HCT116 (cell line): ENCODE measurements at regions not wholly inside any gene's neighbourhood (a gene's known extent, or its start where the extent isn't known, plus 50 kb on each side); places are given as distances from the start of the nearest gene placed in this dataset.

Experiments used
- ATAC-seq: fragments of 200-7000 bp; cut with Tn5 transposase; 2 replicates; pipeline ENCODE4 v1.9.1; 2020; ENCODE audit warnings: mild to moderate bottlenecking, moderate library complexity
- BruUV-seq: library from RNA; stranded (reverse); fragments of 400-500 nt; replicated peaks from 2 replicates; lab custom pipeline; 2021; lab: Mats Ljungman, UMichigan
- CTCF ChIA-PET: fragments of 300-600 bp; sonication (Branson Sonifier 250); formaldehyde crosslinking; loops from one replicate; lab custom pipeline; 2021; ENCODE audit warnings: antibody characterized with exemption; lab: Charles Lee
- POLR2A ChIA-PET: fragments of 300-600, 350-600 bp; sonication (Branson Sonifier 250); formaldehyde crosslinking; loops from one replicate; lab custom pipeline; 2021; ENCODE audit warnings: antibody characterized with exemption; lab: Charles Lee
- RAD21 ChIA-PET, 2 experiments: fragments of 300-600 bp; sonication (Branson Sonifier 250); formaldehyde crosslinking; loops; one replicate each; lab custom pipeline; 2023; ENCODE audit warnings: low total read pairs in 2 of 2; ENCODE audit not compliant: uncharacterized antibody in 2 of 2, unreplicated experiment in 2 of 2, low non-redundant PET in 1 of 2; lab: Charles Lee
- DNase-seq: peaks from one replicate; pipeline ENCODE4 v3.0.0-alpha.2; 2010; ENCODE audit warnings: low read depth, low spot score
- H2AFZ ChIP-seq: fragments of 200-600 bp; shearing (Covaris generic), sonication (generic); 2 replicates; pipeline ENCODE4 v1.6.1; 2017; ENCODE audit warnings: low read depth, mixed run types, mixed read lengths, antibody characterized with exemption, low read length; ENCODE audit not compliant: poor library complexity, severe bottlenecking
- H3K27ac ChIP-seq: 2 replicates; pipeline ENCODE4 v1.5.1; 2012; ENCODE audit warnings: low read depth, low read length
- H3K27me3 ChIP-seq: fragments of 200-600 bp; sonication (generic); 2 replicates; pipeline ENCODE4 v1.6.1; 2016; ENCODE audit warnings: mixed run types, low read length, mixed read lengths; ENCODE audit not compliant: insufficient read depth
- H3K36me3 ChIP-seq, 2 experiments: fragments of 200-500 bp in 1 of 2; fragments of 200-600 bp in 1 of 2; sonication (Bioruptor generic) in 1 of 2; sonication (generic) in 1 of 2; 2 replicates each; pipeline versions ENCODE4 v1.5.1 to v1.6.1; 2014 to 2016; ENCODE audit warnings: low read length in 2 of 2, inconsistent platforms in 1 of 2, mixed read lengths in 1 of 2, mixed run types in 1 of 2; ENCODE audit not compliant: insufficient read depth in 2 of 2, control insufficient read depth in 1 of 2
- H3K4me1 ChIP-seq, 2 experiments: fragments of 200-600 bp in 1 of 2; sonication (generic) in 1 of 2; 2 replicates each; pipeline versions ENCODE4 v1.5.1 to v1.6.1; 2012 to 2017; ENCODE audit warnings: low read length in 2 of 2, inconsistent platforms in 1 of 2, mild to moderate bottlenecking in 1 of 2, mixed read lengths in 1 of 2, mixed run types in 1 of 2, moderate library complexity in 1 of 2; ENCODE audit not compliant: insufficient read depth in 2 of 2, control insufficient read depth in 1 of 2
- H3K4me2 ChIP-seq: fragments of 200-600 bp; sonication (generic); 2 replicates; pipeline ENCODE4 v1.6.1; 2017; ENCODE audit warnings: mixed run types, low read length, mixed read lengths
- H3K4me3 ChIP-seq, 2 experiments: fragments of 200-600 bp in 1 of 2; sonication (generic) in 1 of 2; replicated peaks in 1 of 2; 2 replicates each; pipeline ENCODE4 v1.5.1; 2011 to 2016; ENCODE audit warnings: low read length in 2 of 2, control low read depth in 1 of 2, low read depth in 1 of 2, mild to moderate bottlenecking in 1 of 2, mixed read lengths in 1 of 2, mixed run types in 1 of 2
- H3K79me2 ChIP-seq: fragments of 200-600 bp; sonication (generic); 2 replicates; pipeline ENCODE4 v1.6.1; 2017; ENCODE audit warnings: mild to moderate bottlenecking, mixed run types, low read length, moderate library complexity, mixed read lengths; ENCODE audit not compliant: insufficient read depth
- H3K9ac ChIP-seq: fragments of 200-600 bp; sonication (generic); 2 replicates; pipeline ENCODE4 v1.6.1; 2016; ENCODE audit warnings: low read length, mixed read lengths
- H3K9me2 ChIP-seq: fragments of 200-600 bp; sonication (generic), shearing (Covaris generic); 2 replicates; pipeline ENCODE4 v1.6.1; 2017; ENCODE audit warnings: mixed run types, mild to moderate bottlenecking, moderate library complexity; ENCODE audit not compliant: insufficient read depth
- H3K9me3 ChIP-seq, 2 experiments: fragments of 200-500 bp in 1 of 2; fragments of 200-600 bp in 1 of 2; sonication (Bioruptor generic) in 1 of 2; sonication (generic) in 1 of 2; 2 replicates each; pipeline ENCODE4 v1.6.1; 2014 to 2017; ENCODE audit warnings: low read length in 2 of 2, mixed read lengths in 2 of 2, inconsistent platforms in 1 of 2, low read depth in 1 of 2, mild to moderate bottlenecking in 1 of 2, mixed run types in 1 of 2, moderate library complexity in 1 of 2; ENCODE audit not compliant: control insufficient read depth in 1 of 2, insufficient read depth in 1 of 2
- H4K20me1 ChIP-seq: fragments of 200-600 bp; sonication (generic), shearing (Covaris generic); 2 replicates; pipeline ENCODE4 v1.6.1; 2017; ENCODE audit warnings: mixed run types, mild to moderate bottlenecking, moderate library complexity; ENCODE audit not compliant: insufficient read depth
- ATF3 ChIP-seq: IDR thresholded peaks from 2 replicates; pipeline ENCODE4 v1.6.1; 2012
- CBX3 ChIP-seq: IDR thresholded peaks from 2 replicates; pipeline ENCODE4 v1.6.1; 2012; ENCODE audit warnings: low read depth
- CEBPB ChIP-seq: IDR thresholded peaks from 2 replicates; pipeline ENCODE4 v1.6.1; 2012; ENCODE audit warnings: low read depth
- ELF1 ChIP-seq: IDR thresholded peaks from 2 replicates; pipeline ENCODE4 v1.6.1; 2012; ENCODE audit warnings: low read depth, borderline replicate concordance
- EZH2 ChIP-seq: fragments of 200-600 bp; sonication (generic); IDR thresholded peaks from 2 replicates; pipeline ENCODE4 v1.6.1; 2017; ENCODE audit warnings: antibody characterized with exemption, mixed run types
- FOSL1 ChIP-seq: IDR thresholded peaks from 2 replicates; pipeline ENCODE4 v1.6.1; 2012; ENCODE audit warnings: low read depth
- JUND ChIP-seq: IDR thresholded peaks from 2 replicates; pipeline ENCODE4 v1.6.1; 2012
- MAX ChIP-seq: IDR thresholded peaks from 2 replicates; pipeline ENCODE4 v1.6.1; 2012
- POLR2A ChIP-seq: IDR thresholded peaks from 2 replicates; pipeline ENCODE4 v1.7.0; 2011; ENCODE audit warnings: borderline replicate concordance; ENCODE audit not compliant: insufficient read depth, insufficient read length; ENCODE audit errors: extremely low read depth
- POLR2AphosphoS5 ChIP-seq: IDR thresholded peaks from 2 replicates; pipeline ENCODE4 v1.6.1; 2011; ENCODE audit warnings: mild to moderate bottlenecking, low read depth, low read length, moderate library complexity
- REST ChIP-seq: IDR thresholded peaks from 2 replicates; pipeline ENCODE4 v1.6.1; 2012; ENCODE audit warnings: low read depth
- SP1 ChIP-seq: IDR thresholded peaks from 2 replicates; pipeline ENCODE4 v1.6.1; 2012; ENCODE audit warnings: low read depth
- SRF ChIP-seq: IDR thresholded peaks from 2 replicates; pipeline ENCODE4 v1.6.1; 2012; ENCODE audit warnings: low read depth
- YY1 ChIP-seq: IDR thresholded peaks from 2 replicates; pipeline ENCODE4 v1.6.1; 2011; ENCODE audit warnings: low read length, low read depth, moderate library complexity, mild to moderate bottlenecking; ENCODE audit not compliant: insufficient replicate concordance; ENCODE audit errors: extremely low read depth
- ZBTB33 ChIP-seq: IDR thresholded peaks from 2 replicates; pipeline ENCODE4 v1.6.1; 2011; ENCODE audit warnings: mild to moderate bottlenecking, low read length, moderate library complexity; ENCODE audit not compliant: insufficient replicate concordance; ENCODE audit errors: extremely low read depth
- ZFX ChIP-seq: fragments of 450-650 bp; IDR thresholded peaks from 2 replicates; pipeline ENCODE4 v1.6.1; 2017
- intact Hi-C: fragments of 100-400 bp; cut with micrococcal nuclease; formaldehyde crosslinking; loops from 2 replicates; pipeline ENCODE4 v1.10.0; 2022
- TF ChIP-seq, protein P1 (sequence below), 3 experiments: fragments of 200-600 bp in 1 of 3; sonication (generic) in 1 of 3; IDR thresholded peaks in 2 of 3; conservative IDR thresholded peaks in 1 of 3; 2 replicates each; pipeline ENCODE4 v1.5.1; 2012 to 2017; ENCODE audit warnings: low read depth in 2 of 3, low read length in 2 of 3, antibody characterized with exemption in 1 of 3, borderline replicate concordance in 1 of 3, control low read depth in 1 of 3, mild to moderate bottlenecking in 1 of 3, mixed read lengths in 1 of 3, mixed run types in 1 of 3, moderate library complexity in 1 of 3; ENCODE audit not compliant: insufficient read depth in 1 of 3

DNA sequence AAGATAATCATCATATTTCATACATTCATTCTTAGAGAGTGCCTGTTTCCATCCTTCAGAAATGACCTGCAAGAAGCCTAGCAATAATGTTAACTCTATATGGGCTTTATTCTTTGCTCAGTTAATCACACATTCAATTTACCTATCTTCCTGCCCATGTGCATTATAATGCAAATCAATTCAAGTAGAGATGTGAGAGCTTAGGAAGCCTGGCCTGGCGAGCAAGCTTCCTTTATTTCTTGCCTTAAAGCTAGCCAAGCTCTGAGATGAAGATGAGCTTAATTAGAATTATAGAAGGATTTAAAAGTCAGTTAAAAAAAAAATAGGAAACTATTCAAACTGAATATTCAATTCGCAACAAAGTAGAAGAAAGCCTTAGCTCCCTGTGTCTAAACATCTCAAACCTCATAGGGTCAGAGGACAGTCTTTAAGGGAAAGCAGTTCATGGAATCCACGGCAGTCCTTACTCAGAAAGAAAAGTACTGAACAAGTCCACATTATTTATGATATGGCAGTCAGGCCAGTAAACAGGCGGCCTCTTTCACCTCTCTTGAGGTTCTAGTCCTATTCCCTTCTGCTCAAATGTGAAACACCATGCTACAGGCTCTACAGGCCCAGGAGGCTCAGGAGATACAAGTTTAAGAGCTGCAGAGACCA lies 214.1 kb downstream of the TFEC start:
- no peak overlapping the region for H2AFZ ChIP-seq
- no peaks in the 10 kb centered on the region for H3K9me3 ChIP-seq
- H4K20me1 ChIP-seq: no peaks in the 10 kb centered on the region
- H3K9ac ChIP-seq: no peak overlapping the region
- ChIA-PET RAD21 (no interaction called here), CTCF (no interaction called here), POLR2A (no interaction called here)
- BruUV-seq: no TSS peak
- DNase-seq (no peak), ATAC-seq (no peak)
- H3K79me2 ChIP-seq: no peaks in the 10 kb centered on the region
- H3K36me3 ChIP-seq: no peaks in the 10 kb centered on the region
- no peak overlapping the region for H3K4me3 ChIP-seq
- no peak overlapping the region for H3K4me2 ChIP-seq
- intact Hi-C loops: no loop called here
- H3K27me3 ChIP-seq: no peaks in the 10 kb centered on the region
- no peaks in the 10 kb centered on the region for H3K4me1 ChIP-seq
- no peak for TF ChIP-seq SRF
- TF ChIP-seq POLR2A: no peak
- no peak for TF ChIP-seq ELF1
- TF ChIP-seq ATF3: no peak
- no peak for TF ChIP-seq SP1
- no peak for TF ChIP-seq ZBTB33
- no peak for TF ChIP-seq JUND
- TF ChIP-seq MAX: no peak
- TF ChIP-seq CBX3: no peak
- no peak for TF ChIP-seq CEBPB
- no peak for TF ChIP-seq POLR2AphosphoS5
- TF ChIP-seq EZH2: no peak
- TF ChIP-seq, protein P1, sequence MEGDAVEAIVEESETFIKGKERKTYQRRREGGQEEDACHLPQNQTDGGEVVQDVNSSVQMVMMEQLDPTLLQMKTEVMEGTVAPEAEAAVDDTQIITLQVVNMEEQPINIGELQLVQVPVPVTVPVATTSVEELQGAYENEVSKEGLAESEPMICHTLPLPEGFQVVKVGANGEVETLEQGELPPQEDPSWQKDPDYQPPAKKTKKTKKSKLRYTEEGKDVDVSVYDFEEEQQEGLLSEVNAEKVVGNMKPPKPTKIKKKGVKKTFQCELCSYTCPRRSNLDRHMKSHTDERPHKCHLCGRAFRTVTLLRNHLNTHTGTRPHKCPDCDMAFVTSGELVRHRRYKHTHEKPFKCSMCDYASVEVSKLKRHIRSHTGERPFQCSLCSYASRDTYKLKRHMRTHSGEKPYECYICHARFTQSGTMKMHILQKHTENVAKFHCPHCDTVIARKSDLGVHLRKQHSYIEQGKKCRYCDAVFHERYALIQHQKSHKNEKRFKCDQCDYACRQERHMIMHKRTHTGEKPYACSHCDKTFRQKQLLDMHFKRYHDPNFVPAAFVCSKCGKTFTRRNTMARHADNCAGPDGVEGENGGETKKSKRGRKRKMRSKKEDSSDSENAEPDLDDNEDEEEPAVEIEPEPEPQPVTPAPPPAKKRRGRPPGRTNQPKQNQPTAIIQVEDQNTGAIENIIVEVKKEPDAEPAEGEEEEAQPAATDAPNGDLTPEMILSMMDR (IDR thresholded peaks at IDR 0.05 in 2 of 3, conservative IDR thresholded peaks at IDR 0.05 in 1 of 3; ENCODE audit: borderline replicate concordance in 1 of 3, insufficient read depth in 1 of 3, low read depth in 2 of 3, low read length in 2 of 3): no peak
- TF ChIP-seq FOSL1: no peak
- no peak for TF ChIP-seq ZFX
- TF ChIP-seq YY1: no peak
- no peak for TF ChIP-seq REST
- no peaks in the 10 kb centered on the region for H3K9me2 ChIP-seq
- H3K27ac ChIP-seq: no peak overlapping the region
